Neural cell (in vitro differentiated cells): ENCODE measurements at regions not wholly inside any gene's neighbourhood (a gene's known extent, or its start where the extent isn't known, plus 50 kb on each side); places are given as distances from the start of the nearest gene placed in this dataset.

Source experiments
- H2AFZ ChIP-seq: fragments of 200-600, 300-800 bp; sonication (generic), shearing (Covaris generic); 2 replicates; pipeline ENCODE4 v1.6.0; 2014; ENCODE audit warnings: low read depth, mild to moderate bottlenecking, antibody characterized with exemption, low read length, moderate library complexity
- H3F3A ChIP-seq: fragments of 200-600 bp; shearing (Covaris generic); 2 replicates; pipeline ENCODE4 v1.6.1; 2016; ENCODE audit warnings: mild to moderate bottlenecking, moderate library complexity, mixed read lengths, antibody characterized with exemption, low read length; ENCODE audit not compliant: insufficient read depth, poor library complexity, severe bottlenecking
- H3K27ac ChIP-seq: fragments of 200-600, 300-800 bp; sonication (generic), shearing (Covaris generic); 2 replicates; pipeline ENCODE4 v1.5.1; 2014; ENCODE audit warnings: mild to moderate bottlenecking, low read length, moderate library complexity
- H3K27me3 ChIP-seq: fragments of 300-800, 200-600 bp; sonication (generic), shearing (Covaris generic); 2 replicates; pipeline ENCODE4 v1.6.0; 2014; ENCODE audit warnings: mild to moderate bottlenecking, low read depth, low read length, moderate library complexity; ENCODE audit not compliant: insufficient read depth
- H3K36me3 ChIP-seq: fragments of 300-800, 200-600 bp; sonication (generic), shearing (Covaris generic); 2 replicates; pipeline ENCODE4 v1.5.1; 2014; ENCODE audit warnings: mild to moderate bottlenecking, antibody characterized with exemption, low read length, moderate library complexity; ENCODE audit not compliant: insufficient read depth
- H3K4me2 ChIP-seq: fragments of 300-800, 200-600 bp; sonication (generic), shearing (Covaris generic); 2 replicates; pipeline ENCODE4 v1.6.0; 2014; ENCODE audit warnings: mild to moderate bottlenecking, low read length
- H3K4me3 ChIP-seq: fragments of 300-800, 200-600 bp; sonication (generic), shearing (Covaris generic); 2 replicates; pipeline ENCODE4 v1.5.1; 2014; ENCODE audit warnings: mild to moderate bottlenecking, low read length, moderate library complexity
- H3K79me2 ChIP-seq: fragments of 200-600 bp; shearing (Covaris generic); replicated peaks from 2 replicates; pipeline ENCODE4 v1.6.0; 2014; ENCODE audit warnings: mild to moderate bottlenecking, low read length, moderate library complexity; ENCODE audit not compliant: insufficient read depth
- H3K9ac ChIP-seq: fragments of 300-800, 200-600 bp; sonication (generic), shearing (Covaris generic); 2 replicates; pipeline ENCODE4 v1.6.1; 2016; ENCODE audit warnings: mild to moderate bottlenecking, low read length, mixed read lengths
- H3K9me2 ChIP-seq: fragments of 200-600 bp; shearing (Covaris generic); 2 replicates; pipeline ENCODE4 v1.6.1; 2016; ENCODE audit warnings: mild to moderate bottlenecking, low read length, mixed read lengths; ENCODE audit not compliant: insufficient read depth
- H3K9me3 ChIP-seq: fragments of 200-600, 300-800 bp; sonication (generic), shearing (Covaris generic); 2 replicates; pipeline ENCODE4 v1.6.1; 2016; ENCODE audit warnings: mild to moderate bottlenecking, mixed run types, low read length, moderate library complexity, mixed read lengths
- H4K20me1 ChIP-seq: fragments of 200-600 bp; shearing (Covaris generic); 2 replicates; pipeline ENCODE4 v1.6.1; 2016; ENCODE audit warnings: mild to moderate bottlenecking, mixed run types; ENCODE audit not compliant: insufficient read depth
- EP300 ChIP-seq: fragments of 450-650 bp; conservative IDR thresholded peaks from 2 replicates; pipeline ENCODE4 v1.6.1; 2014; ENCODE audit warnings: antibody characterized with exemption, mild to moderate bottlenecking, moderate library complexity; ENCODE audit not compliant: poor library complexity, severe bottlenecking
- EZH2 ChIP-seq: fragments of 200-600, 300-800 bp; shearing (Covaris generic), sonication (generic); IDR thresholded peaks from 2 replicates; pipeline ENCODE4 v1.6.1; 2014; ENCODE audit warnings: antibody characterized with exemption, low read length, borderline replicate concordance, mild to moderate bottlenecking; ENCODE audit not compliant: insufficient read depth, poor library complexity, severe bottlenecking
- MXI1 ChIP-seq: fragments of 450-650 bp; conservative IDR thresholded peaks from 2 replicates; pipeline ENCODE4 v1.6.1; 2014; ENCODE audit warnings: antibody characterized with exemption, mild to moderate bottlenecking; ENCODE audit not compliant: poor library complexity, severe bottlenecking
- POLR2AphosphoS5 ChIP-seq: IDR thresholded peaks from 2 replicates; pipeline ENCODE4 v1.6.1; 2012
- RAD21 ChIP-seq: fragments of 450-650 bp; conservative IDR thresholded peaks from 2 replicates; pipeline ENCODE4 v1.6.1; 2014; ENCODE audit warnings: antibody characterized with exemption, mild to moderate bottlenecking, moderate library complexity
- SMC3 ChIP-seq: fragments of 450-650 bp; conservative IDR thresholded peaks from 2 replicates; pipeline ENCODE4 v1.6.1; 2014; ENCODE audit warnings: antibody characterized with exemption, mild to moderate bottlenecking, moderate library complexity; ENCODE audit not compliant: poor library complexity
- TAF1 ChIP-seq: IDR thresholded peaks from 2 replicates; pipeline ENCODE4 v1.6.1; 2012; ENCODE audit warnings: low read depth
- TF ChIP-seq, protein P1 (sequence below): IDR thresholded peaks from 2 replicates; pipeline ENCODE4 v1.6.1; 2012; ENCODE audit warnings: borderline replicate concordance
- TF ChIP-seq, protein P2 (sequence below): fragments of 450-650 bp; IDR thresholded peaks from 2 replicates; pipeline ENCODE4 v1.5.1; 2014; ENCODE audit warnings: antibody characterized with exemption, mild to moderate bottlenecking, moderate library complexity; ENCODE audit not compliant: poor library complexity, severe bottlenecking

DNA sequence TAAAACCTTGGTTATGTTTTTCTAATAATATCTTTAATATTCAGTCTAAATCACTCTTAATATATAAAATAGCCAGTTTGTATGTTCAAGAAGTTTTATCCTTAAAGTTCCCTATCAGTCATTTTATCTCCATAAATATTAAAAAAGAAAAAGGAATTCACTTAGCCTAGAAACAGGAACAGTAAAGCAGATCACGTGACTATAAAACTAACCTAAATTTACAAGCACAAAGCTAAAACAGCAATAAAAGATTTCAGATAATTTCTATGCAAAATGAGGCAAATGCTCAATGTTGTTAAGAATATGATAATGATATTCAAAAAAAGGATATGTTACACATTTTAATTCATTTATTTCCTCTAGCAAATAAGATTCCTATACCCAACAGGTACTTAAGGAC is 57.1 kb upstream of the TNIP3 start:
- Histone ChIP-seq H3F3A (no peaks in the 10 kb centered on the region), H3K9me2 (no peaks in the 10 kb centered on the region), H3K9ac (no peak overlapping the region), H3K27ac (no peak overlapping the region), H3K36me3 (no peaks in the 10 kb centered on the region), H3K4me2 (no peak overlapping the region), H3K4me3 (no peak overlapping the region), H3K27me3 (no peaks in the 10 kb centered on the region), H3K9me3 (no peaks in the 10 kb centered on the region), H4K20me1 (no peaks in the 10 kb centered on the region), H3K79me2 (no peaks in the 10 kb centered on the region), H2AFZ (no peak overlapping the region)
- TF ChIP-seq POLR2AphosphoS5: no peak
- TF ChIP-seq, protein P1, sequence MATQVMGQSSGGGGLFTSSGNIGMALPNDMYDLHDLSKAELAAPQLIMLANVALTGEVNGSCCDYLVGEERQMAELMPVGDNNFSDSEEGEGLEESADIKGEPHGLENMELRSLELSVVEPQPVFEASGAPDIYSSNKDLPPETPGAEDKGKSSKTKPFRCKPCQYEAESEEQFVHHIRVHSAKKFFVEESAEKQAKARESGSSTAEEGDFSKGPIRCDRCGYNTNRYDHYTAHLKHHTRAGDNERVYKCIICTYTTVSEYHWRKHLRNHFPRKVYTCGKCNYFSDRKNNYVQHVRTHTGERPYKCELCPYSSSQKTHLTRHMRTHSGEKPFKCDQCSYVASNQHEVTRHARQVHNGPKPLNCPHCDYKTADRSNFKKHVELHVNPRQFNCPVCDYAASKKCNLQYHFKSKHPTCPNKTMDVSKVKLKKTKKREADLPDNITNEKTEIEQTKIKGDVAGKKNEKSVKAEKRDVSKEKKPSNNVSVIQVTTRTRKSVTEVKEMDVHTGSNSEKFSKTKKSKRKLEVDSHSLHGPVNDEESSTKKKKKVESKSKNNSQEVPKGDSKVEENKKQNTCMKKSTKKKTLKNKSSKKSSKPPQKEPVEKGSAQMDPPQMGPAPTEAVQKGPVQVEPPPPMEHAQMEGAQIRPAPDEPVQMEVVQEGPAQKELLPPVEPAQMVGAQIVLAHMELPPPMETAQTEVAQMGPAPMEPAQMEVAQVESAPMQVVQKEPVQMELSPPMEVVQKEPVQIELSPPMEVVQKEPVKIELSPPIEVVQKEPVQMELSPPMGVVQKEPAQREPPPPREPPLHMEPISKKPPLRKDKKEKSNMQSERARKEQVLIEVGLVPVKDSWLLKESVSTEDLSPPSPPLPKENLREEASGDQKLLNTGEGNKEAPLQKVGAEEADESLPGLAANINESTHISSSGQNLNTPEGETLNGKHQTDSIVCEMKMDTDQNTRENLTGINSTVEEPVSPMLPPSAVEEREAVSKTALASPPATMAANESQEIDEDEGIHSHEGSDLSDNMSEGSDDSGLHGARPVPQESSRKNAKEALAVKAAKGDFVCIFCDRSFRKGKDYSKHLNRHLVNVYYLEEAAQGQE: no peak
- no peak for TF ChIP-seq MXI1
- TF ChIP-seq EP300: no peak
- no peak for TF ChIP-seq EZH2
- TF ChIP-seq, protein P2, sequence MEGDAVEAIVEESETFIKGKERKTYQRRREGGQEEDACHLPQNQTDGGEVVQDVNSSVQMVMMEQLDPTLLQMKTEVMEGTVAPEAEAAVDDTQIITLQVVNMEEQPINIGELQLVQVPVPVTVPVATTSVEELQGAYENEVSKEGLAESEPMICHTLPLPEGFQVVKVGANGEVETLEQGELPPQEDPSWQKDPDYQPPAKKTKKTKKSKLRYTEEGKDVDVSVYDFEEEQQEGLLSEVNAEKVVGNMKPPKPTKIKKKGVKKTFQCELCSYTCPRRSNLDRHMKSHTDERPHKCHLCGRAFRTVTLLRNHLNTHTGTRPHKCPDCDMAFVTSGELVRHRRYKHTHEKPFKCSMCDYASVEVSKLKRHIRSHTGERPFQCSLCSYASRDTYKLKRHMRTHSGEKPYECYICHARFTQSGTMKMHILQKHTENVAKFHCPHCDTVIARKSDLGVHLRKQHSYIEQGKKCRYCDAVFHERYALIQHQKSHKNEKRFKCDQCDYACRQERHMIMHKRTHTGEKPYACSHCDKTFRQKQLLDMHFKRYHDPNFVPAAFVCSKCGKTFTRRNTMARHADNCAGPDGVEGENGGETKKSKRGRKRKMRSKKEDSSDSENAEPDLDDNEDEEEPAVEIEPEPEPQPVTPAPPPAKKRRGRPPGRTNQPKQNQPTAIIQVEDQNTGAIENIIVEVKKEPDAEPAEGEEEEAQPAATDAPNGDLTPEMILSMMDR: no peak
- TF ChIP-seq RAD21: no peak
- no peak for TF ChIP-seq SMC3
- TF ChIP-seq TAF1: no peak

DNA sequence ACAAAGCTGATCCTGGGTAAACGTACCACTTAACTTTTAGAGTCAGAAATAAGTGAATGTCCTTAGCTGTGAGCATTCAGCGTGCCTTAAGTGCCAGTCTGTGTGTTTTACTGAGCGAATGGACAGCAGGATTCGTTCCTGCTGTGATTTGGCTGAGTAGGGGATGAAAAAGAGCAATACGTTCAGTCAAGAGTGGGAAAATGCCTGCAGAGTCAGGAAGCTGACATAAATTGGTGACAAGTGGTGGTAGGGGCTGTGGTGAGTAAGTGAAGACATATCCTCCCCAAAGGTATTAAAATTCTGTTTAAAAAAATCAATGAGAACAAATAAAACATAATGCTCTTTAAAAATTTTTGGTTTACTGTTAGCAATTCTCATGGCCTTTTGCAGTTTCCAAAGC is 56.6 kb upstream of the TNIP3 start:
- Histone ChIP-seq H4K20me1 (no peaks in the 10 kb centered on the region), H3K9me2 (no peaks in the 10 kb centered on the region), H3K4me3 (no peak overlapping the region), H2AFZ (no peak overlapping the region), H3K9ac (no peak overlapping the region), H3K4me2 (no peak overlapping the region), H3K79me2 (no peaks in the 10 kb centered on the region), H3K9me3 (no peaks in the 10 kb centered on the region), H3F3A (no peaks in the 10 kb centered on the region), H3K27me3 (no peaks in the 10 kb centered on the region), H3K36me3 (no peaks in the 10 kb centered on the region), H3K27ac (no peak overlapping the region)
- peak; percentile 23 for TF ChIP-seq POLR2AphosphoS5
- TF ChIP-seq, protein P1: no peak
